Fibroblast of mammary gland (primary cell): ENCODE measurements at regions not wholly inside any gene's neighbourhood (a gene's known extent, or its start where the extent isn't known, plus 50 kb on each side); places are given as distances from the start of the nearest gene placed in this dataset.

Experiments used
- DNase-seq: peaks from one replicate; pipeline ENCODE4 v3.0.0-alpha.2; 2010; ENCODE audit warnings: low read depth
- H3K4me3 ChIP-seq: 2 replicates; pipeline ENCODE4 v1.5.1; 2011; ENCODE audit warnings: low read depth, mild to moderate bottlenecking, low read length, moderate library complexity; ENCODE audit not compliant: control insufficient read depth
- TF ChIP-seq, protein P1 (sequence below): conservative IDR thresholded peaks from 2 replicates; pipeline ENCODE4 v1.5.1; 2011; ENCODE audit warnings: low read depth, low read length, inconsistent platforms; ENCODE audit not compliant: control insufficient read depth, insufficient read depth

DNA sequence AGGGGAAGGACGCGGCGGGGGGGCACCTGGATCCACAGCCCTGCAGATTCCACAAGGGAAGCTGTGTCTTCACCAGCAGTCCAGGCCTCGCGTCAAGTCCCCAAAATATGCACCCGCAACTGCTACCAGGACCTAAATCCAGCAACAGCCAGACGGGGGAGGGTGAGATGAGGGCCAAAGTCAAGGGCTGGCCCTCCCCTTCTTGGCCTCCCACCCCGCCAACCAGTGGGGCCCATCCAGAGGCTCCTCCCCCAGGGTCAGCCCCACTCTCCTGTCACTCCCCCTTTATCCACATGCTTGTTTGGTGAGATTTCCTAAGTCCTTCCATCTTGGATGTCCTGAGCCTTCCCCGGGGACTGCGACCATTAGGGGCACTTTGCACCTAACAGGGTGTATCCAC lies 138.7 kb downstream of the ENGASE start:
- no peak overlapping the region for H3K4me3 ChIP-seq
- DNase-seq = no peak
- TF ChIP-seq, protein P1, sequence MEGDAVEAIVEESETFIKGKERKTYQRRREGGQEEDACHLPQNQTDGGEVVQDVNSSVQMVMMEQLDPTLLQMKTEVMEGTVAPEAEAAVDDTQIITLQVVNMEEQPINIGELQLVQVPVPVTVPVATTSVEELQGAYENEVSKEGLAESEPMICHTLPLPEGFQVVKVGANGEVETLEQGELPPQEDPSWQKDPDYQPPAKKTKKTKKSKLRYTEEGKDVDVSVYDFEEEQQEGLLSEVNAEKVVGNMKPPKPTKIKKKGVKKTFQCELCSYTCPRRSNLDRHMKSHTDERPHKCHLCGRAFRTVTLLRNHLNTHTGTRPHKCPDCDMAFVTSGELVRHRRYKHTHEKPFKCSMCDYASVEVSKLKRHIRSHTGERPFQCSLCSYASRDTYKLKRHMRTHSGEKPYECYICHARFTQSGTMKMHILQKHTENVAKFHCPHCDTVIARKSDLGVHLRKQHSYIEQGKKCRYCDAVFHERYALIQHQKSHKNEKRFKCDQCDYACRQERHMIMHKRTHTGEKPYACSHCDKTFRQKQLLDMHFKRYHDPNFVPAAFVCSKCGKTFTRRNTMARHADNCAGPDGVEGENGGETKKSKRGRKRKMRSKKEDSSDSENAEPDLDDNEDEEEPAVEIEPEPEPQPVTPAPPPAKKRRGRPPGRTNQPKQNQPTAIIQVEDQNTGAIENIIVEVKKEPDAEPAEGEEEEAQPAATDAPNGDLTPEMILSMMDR = no peak

DNA sequence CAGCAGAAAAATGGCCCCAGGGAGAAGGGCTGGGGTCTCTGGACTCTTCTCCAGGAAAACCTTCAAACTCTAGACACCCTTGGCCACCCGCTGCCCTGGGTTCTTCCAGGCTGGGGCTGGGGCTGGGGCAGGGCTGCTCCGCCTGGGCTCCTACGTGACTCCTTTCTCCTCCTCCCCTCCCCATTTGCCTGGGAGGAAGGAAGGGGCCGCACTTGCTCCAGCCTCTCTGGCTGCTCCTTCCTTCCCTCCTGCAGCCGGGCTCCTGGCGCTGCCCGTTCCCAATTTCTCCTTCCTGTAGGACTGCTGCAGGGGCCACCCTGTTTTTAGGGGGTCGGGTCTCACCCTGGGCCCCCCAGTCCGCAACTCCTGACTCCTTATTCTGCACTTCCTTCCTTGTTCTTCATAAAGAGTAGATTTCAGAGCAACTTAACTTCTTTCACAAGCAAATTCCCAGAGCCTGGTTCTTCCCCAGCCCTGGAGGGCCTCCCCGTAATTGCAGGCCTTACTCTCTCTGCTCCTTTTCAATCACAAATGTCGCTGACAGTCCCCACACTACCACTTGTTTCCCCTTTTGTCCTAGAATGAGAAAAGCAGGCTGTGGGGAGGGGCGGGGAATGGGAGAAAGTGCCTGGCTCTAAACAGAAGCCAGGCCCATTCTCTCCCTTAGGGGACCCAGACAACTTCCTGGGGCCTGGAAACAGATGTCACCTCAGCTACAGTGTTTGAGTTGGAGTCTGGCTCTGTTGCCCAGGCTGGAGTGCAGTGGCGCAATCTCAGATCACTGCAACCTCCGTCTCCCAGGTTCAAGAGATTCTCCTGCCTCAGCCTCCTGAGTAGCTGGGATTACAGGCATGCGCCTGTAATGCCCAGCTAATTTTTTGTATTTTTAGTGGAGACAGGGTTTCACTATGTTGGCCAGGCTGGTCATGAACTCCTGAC lies 137.8 kb downstream of the ENGASE start:
- no peak overlapping the region for H3K4me3 ChIP-seq
- TF ChIP-seq, protein P1 = no peak
- no peak for DNase-seq

DNA sequence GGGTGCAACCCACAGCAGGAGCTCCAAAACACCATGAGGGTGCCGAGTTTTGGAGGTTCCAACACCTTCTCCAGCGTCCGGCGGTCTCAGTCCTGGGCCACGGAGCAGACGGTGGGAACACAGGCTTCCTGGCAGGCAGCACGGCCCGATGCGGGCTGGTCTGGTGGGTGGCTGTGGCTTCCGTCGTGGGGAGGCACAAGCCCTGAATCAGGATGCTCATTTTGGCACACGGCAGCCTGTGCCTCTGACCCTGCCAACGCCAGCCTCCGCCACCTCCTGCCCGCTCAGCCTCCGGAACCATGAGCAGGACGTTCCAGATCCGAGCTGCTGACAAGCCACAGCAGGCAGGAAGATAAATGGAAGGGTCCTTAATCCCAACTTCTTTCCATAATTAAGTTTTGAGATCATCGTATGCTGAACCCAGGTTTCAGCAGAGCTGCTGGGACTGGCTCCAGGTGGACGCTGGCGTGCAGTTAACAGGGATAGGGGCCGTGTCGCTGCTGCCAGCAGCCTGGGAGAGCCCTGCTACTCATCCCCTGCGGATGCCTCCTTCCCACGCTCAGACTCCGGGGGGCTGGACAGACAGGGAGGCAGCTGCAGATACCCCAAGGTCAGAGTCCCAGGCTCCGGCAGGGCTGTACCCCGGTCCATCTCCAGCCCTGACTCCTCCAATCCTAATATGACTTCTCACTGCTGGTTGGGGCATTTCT lies 136.6 kb downstream of the ENGASE start:
- TF ChIP-seq, protein P1 = no peak
- H3K4me3 ChIP-seq = no peak overlapping the region
- no peak for DNase-seq

DNA sequence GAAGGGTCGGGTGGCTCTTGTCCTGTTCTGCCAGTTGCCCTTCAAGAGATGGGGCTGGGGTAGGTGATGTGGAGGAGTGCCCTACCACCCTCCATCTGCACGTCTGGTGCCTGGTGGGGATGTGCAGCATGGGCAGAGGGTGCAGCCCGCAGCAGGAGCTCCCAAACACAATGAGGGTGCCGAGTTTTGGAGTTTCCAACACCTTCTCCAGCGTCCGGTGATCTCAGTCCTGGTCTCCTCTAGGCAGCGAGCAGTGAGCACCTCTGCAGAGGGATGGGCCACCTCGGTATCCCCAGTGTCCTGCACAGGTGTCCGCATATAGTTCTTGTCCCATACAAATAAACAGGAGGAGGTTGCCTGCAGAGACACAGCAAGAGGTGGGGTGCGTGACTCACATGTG lies 136.0 kb downstream of the ENGASE start:
- TF ChIP-seq, protein P1 = no peak
- H3K4me3 ChIP-seq = no peak overlapping the region
- no peak for DNase-seq

DNA sequence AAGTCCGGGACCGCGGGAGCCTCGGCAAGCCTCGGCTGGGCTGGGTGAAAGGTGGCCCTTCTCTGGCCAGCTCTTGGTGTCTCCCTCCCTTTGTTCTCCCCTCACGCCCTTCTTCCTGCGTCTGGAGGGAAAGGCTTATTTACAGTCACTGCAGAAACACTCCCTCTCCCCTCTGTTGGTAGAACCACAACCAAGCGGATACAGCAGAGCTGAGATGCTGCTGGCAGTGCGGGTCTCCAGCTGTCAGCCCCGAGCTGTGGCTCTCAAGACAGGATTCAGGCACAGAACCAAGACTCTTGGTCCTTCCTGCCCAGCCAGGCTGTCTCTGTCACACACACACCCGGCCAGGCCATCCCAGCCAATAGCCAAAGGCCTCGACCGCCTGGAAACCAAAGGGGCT lies 133.3 kb downstream of the ENGASE start:
- DNase-seq = no peak
- no peak overlapping the region for H3K4me3 ChIP-seq
- TF ChIP-seq, protein P1 = no peak

DNA sequence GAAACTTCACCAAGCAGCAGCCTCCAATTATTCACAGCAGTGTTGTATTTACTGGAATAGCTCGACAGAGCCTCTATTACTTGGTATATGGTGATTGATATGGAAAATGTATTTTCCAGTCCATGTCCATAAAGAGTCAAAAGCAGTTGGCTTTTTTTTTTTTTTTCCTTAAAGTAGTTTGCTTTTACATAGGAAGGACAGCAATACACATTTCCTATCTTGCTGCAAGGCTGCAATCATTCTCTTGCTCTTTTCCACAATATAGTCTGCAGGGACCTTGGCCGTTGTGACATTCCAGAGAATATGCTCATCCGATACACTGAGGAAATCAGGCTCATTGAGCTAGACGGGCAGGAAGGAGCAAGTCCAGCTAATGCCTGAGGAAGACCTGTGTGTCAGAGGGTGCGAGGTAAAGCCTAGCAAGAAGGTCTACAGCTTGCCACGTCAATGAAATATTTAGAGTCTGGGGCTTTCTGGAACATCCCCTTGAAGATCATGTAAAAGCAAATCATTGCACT lies 131.1 kb downstream of the ENGASE start:
- TF ChIP-seq, protein P1 = no peak
- no peak overlapping the region for H3K4me3 ChIP-seq
- DNase-seq = no peak
